Ishikawa (cell line): ENCODE measurements at regions not wholly inside any gene's neighbourhood (a gene's known extent, or its start where the extent isn't known, plus 50 kb on each side); places are given as distances from the start of the nearest gene placed in this dataset.

ENCODE experiments used
- CEBPB ChIP-seq: IDR thresholded peaks from 2 replicates; pipeline ENCODE4 v1.6.1; 2012
- EGR1 ChIP-seq: IDR thresholded peaks from 2 replicates; pipeline ENCODE4 v1.6.1; 2012
- EP300 ChIP-seq: IDR thresholded peaks from 2 replicates; pipeline ENCODE4 v1.6.1; 2012; ENCODE audit warnings: borderline replicate concordance
- RAD21 ChIP-seq: IDR thresholded peaks from 2 replicates; pipeline ENCODE4 v1.6.1; 2012; ENCODE audit warnings: low read depth
- TAF1 ChIP-seq: IDR thresholded peaks from 2 replicates; pipeline ENCODE4 v1.6.1; 2012; ENCODE audit warnings: low read depth, mild to moderate bottlenecking
- TCF12 ChIP-seq: IDR thresholded peaks from 2 replicates; pipeline ENCODE4 v1.6.1; 2012; ENCODE audit warnings: low read depth
- TF ChIP-seq, protein P1 (sequence below): IDR thresholded peaks from 2 replicates; pipeline ENCODE4 v1.6.1; 2012
- TF ChIP-seq, protein P2 (sequence below): IDR thresholded peaks from 2 replicates; pipeline ENCODE4 v1.6.1; 2012

GRCh38 chr6:28606424-28607391 lies 81.0 kb downstream of the GPX5 start:
- no peak for TF ChIP-seq RAD21
- TF ChIP-seq, protein P1, sequence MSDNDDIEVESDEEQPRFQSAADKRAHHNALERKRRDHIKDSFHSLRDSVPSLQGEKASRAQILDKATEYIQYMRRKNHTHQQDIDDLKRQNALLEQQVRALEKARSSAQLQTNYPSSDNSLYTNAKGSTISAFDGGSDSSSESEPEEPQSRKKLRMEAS: peak; percentile 65; the same call in 1 of the 2 replicates
- TF ChIP-seq TCF12: no peak
- TF ChIP-seq EP300: peak; percentile 12; the same call in 1 of the 2 replicates
- TF ChIP-seq EGR1: no peak
- TF ChIP-seq, protein P2, sequence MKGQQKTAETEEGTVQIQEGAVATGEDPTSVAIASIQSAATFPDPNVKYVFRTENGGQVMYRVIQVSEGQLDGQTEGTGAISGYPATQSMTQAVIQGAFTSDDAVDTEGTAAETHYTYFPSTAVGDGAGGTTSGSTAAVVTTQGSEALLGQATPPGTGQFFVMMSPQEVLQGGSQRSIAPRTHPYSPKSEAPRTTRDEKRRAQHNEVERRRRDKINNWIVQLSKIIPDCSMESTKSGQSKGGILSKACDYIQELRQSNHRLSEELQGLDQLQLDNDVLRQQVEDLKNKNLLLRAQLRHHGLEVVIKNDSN: no peak
- 0 out of 2 replicates have a peak, but pooled peaks have one; percentile 14 for TF ChIP-seq TAF1
- TF ChIP-seq CEBPB: peak; percentile 43; the same call in 1 of the 2 replicates
